ENCODE measurements at regions not wholly inside any gene's neighbourhood (a gene's known extent, or its start where the extent isn't known, plus 50 kb on each side); places are given as distances from the start of the nearest gene placed in this dataset.
"Not testable (repeated sequence)": the region's sequence is repeated elsewhere in the genome, so short reads cannot be mapped to it uniquely, and the experiment has no call there.

- no peaks in the 10 kb centered on the region for H3K36me3 ChIP-seq (ENCODE audit: control insufficient read depth in 2 of 2, extremely low read depth in 1 of 2, insufficient read depth in 2 of 2, low read length in 2 of 2)
These were observed 85.7 kb upstream of the SHISA3 start for GRCh38 chr4:42311591-42311990.

GRCh38 chr4:42313420-42313819 is 83.9 kb upstream of the SHISA3 start:
- FAIRE-seq; H3K4me3 ChIP-seq (replicated peaks in 1 of 3; ENCODE audit: insufficient read depth in 1 of 3, low read depth in 1 of 3, low read length in 3 of 3); DNase-seq (ENCODE audit: low read depth, low spot score); H3K9me1 ChIP-seq (replicated peaks; ENCODE audit: control insufficient read depth, extremely low read depth, insufficient read depth, low read length); H3K36me3 ChIP-seq (ENCODE audit: control insufficient read depth in 2 of 2, extremely low read depth in 1 of 2, insufficient read depth in 2 of 2, low read length in 2 of 2); intact Hi-C loops (cut with micrococcal nuclease); BruUV-seq (replicated peaks); POLR2A ChIA-PET; H3K4me1 ChIP-seq (ENCODE audit: control insufficient read depth, extremely low read depth, insufficient read depth, low read length); CTCF ChIA-PET; H2AFZ ChIP-seq (ENCODE audit: low read depth, low read length); H3K9me3 ChIP-seq (replicated peaks; ENCODE audit: control insufficient read depth, insufficient read depth, low read length); H4K20me1 ChIP-seq (replicated peaks; ENCODE audit: control insufficient read depth, extremely low read depth, insufficient read depth, low read length); H3K4me2 ChIP-seq (ENCODE audit: insufficient read depth, low read length); H3K27me3 ChIP-seq (ENCODE audit: control insufficient read depth in 2 of 2, insufficient read depth in 2 of 2, low read length in 2 of 2); H3K79me2 ChIP-seq (ENCODE audit: control insufficient read depth, insufficient read depth, low read length); H3K9ac ChIP-seq (replicated peaks; ENCODE audit: extremely low read depth, insufficient read depth, low read length); dilution Hi-C loops (cut with MboI; ENCODE audit: extremely low pct_ligation_motif_present, low sequenced_read_pairs); H3K27ac ChIP-seq (ENCODE audit: insufficient read depth, low read depth, low read length): not testable (repeated sequence)

More at GRCh38 chr4:42311591-42311990, 85.7 kb upstream of the SHISA3 start:
- TF ChIP-seq POLR2A (IDR thresholded peaks at IDR 0.05; ENCODE audit: low read depth, low read length) (no peak), CTCF (IDR thresholded peaks at IDR 0.05; ENCODE audit: extremely low read depth in 1 of 2, insufficient read depth in 1 of 2, low read depth in 1 of 2, low read length in 2 of 2) (no peak), GATA2 (IDR thresholded peaks at IDR 0.05; ENCODE audit: insufficient read depth, insufficient read length, low read depth, low read length) (no peak), FOS (IDR thresholded peaks at IDR 0.05; ENCODE audit: borderline replicate concordance, insufficient read depth, low read length) (no peak), EZH2 (IDR thresholded peaks at IDR 0.05; ENCODE audit: borderline replicate concordance, low read depth, low read length, severe bottlenecking) (no peak), MAX (IDR thresholded peaks at IDR 0.05; ENCODE audit: insufficient read depth, insufficient read length) (no peak), POLR2AphosphoS5 (IDR thresholded peaks at IDR 0.05; ENCODE audit: insufficient read depth, low read depth, low read length) (no peak), JUN (IDR thresholded peaks at IDR 0.05; ENCODE audit: borderline replicate concordance, insufficient read depth, insufficient read length, low read depth) (no peak), MYC (IDR thresholded peaks at IDR 0.05; ENCODE audit: low read depth, low read length) (no peak)
- H4K20me1 ChIP-seq (replicated peaks; ENCODE audit: control insufficient read depth, extremely low read depth, insufficient read depth, low read length): no peaks in the 10 kb centered on the region
- ChIA-PET CTCF (no interaction called here), POLR2A (no interaction called here)
- DNase-seq (ENCODE audit: low read depth, low spot score) (no peak), FAIRE-seq (no peak)
- H3K27ac ChIP-seq (ENCODE audit: insufficient read depth, low read depth, low read length): no peak overlapping the region
- no TSS peak for BruUV-seq (replicated peaks)
- H3K4me1 ChIP-seq (ENCODE audit: control insufficient read depth, extremely low read depth, insufficient read depth, low read length): no peaks in the 10 kb centered on the region
- H3K9me1 ChIP-seq (replicated peaks; ENCODE audit: control insufficient read depth, extremely low read depth, insufficient read depth, low read length): no peaks in the 10 kb centered on the region
- H2AFZ ChIP-seq (ENCODE audit: low read depth, low read length): no peak overlapping the region
- no peak overlapping the region for H3K9ac ChIP-seq (replicated peaks; ENCODE audit: extremely low read depth, insufficient read depth, low read length)
- H3K27me3 ChIP-seq (ENCODE audit: control insufficient read depth in 2 of 2, insufficient read depth in 2 of 2, low read length in 2 of 2): no peaks in the 10 kb centered on the region
- dilution Hi-C loops (cut with MboI; ENCODE audit: extremely low pct_ligation_motif_present, low sequenced_read_pairs): no loop called here
- no peaks in the 10 kb centered on the region for H3K79me2 ChIP-seq (ENCODE audit: control insufficient read depth, insufficient read depth, low read length)
- no peaks in the 10 kb centered on the region for H3K9me3 ChIP-seq (replicated peaks; ENCODE audit: control insufficient read depth, insufficient read depth, low read length)
- H3K4me3 ChIP-seq (replicated peaks in 1 of 3; ENCODE audit: insufficient read depth in 1 of 3, low read depth in 1 of 3, low read length in 3 of 3): no peak overlapping the region
- intact Hi-C loops (cut with micrococcal nuclease): no loop called here
- no peak overlapping the region for H3K4me2 ChIP-seq (ENCODE audit: insufficient read depth, low read length)

Data from endothelial cell of umbilical vein (primary cell).